ENCODE measurements at regions not wholly inside any gene's neighbourhood (a gene's known extent, or its start where the extent isn't known, plus 50 kb on each side); places are given as distances from the start of the nearest gene placed in this dataset.

GRCh38 chr2:129880309-129880708, 99.2 kb upstream of the RAB6C start:
- no peaks in the 10 kb centered on the region for H3K36me3 ChIP-seq
- TF ChIP-seq EZH2phosphoT487 (IDR thresholded peaks at IDR 0.05) = no peak
- no peak for TF ChIP-seq CTCF (IDR thresholded peaks at IDR 0.05)
- TF ChIP-seq EZH2 (IDR thresholded peaks at IDR 0.05) = no peak
- no peaks in the 10 kb centered on the region for H3K79me2 ChIP-seq (ENCODE audit: low read depth)
- H3K4me2 ChIP-seq = no peak overlapping the region
- no peaks in the 10 kb centered on the region for H3K4me1 ChIP-seq
- H3K27me3 ChIP-seq = no peaks in the 10 kb centered on the region
- H3K4me3 Mint-ChIP-seq = no peak overlapping the region
- no peak overlapping the region for H2AFZ ChIP-seq (replicated peaks)
- H3F3A ChIP-seq (ENCODE audit: low read depth) = peaks cover 8% of the 10 kb centered on the region
- no peaks in the 10 kb centered on the region for H3K36me3 Mint-ChIP-seq
- no peaks in the 10 kb centered on the region for H4K20me1 ChIP-seq (ENCODE audit: low read depth)
- H3K27me3 Mint-ChIP-seq (ENCODE audit: insufficient read depth, low read depth) = peaks cover 4% of the 10 kb centered on the region
- H3K27ac ChIP-seq = no peak overlapping the region
- H3K9me3 ChIP-seq (ENCODE audit: low read depth) = no peaks in the 10 kb centered on the region
- DNase-seq (ENCODE audit: low spot score) = no peak
- H3K9ac ChIP-seq = no peak overlapping the region
- H3K27ac Mint-ChIP-seq = no peak overlapping the region
- H3K4me3 ChIP-seq = no peak overlapping the region
- H3K9me3 Mint-ChIP-seq = no peaks in the 10 kb centered on the region
- H3K4me1 Mint-ChIP-seq = peaks cover 7% of the 10 kb centered on the region

- Mint-ChIP-seq H3K4me3 (no peak overlapping the region), H3K9me3 (no peaks in the 10 kb centered on the region), H3K4me1 (peaks cover 7% of the 10 kb centered on the region), H3K27me3 (ENCODE audit: insufficient read depth, low read depth) (peaks cover 4% of the 10 kb centered on the region), H3K27ac (no peak overlapping the region), H3K36me3 (no peaks in the 10 kb centered on the region)
- Histone ChIP-seq H3K36me3 (no peaks in the 10 kb centered on the region), H3K27me3 (no peaks in the 10 kb centered on the region), H3K27ac (no peak overlapping the region), H3K9ac (no peak overlapping the region), H3F3A (ENCODE audit: low read depth) (peaks cover 8% of the 10 kb centered on the region), H2AFZ (replicated peaks) (no peak overlapping the region), H4K20me1 (ENCODE audit: low read depth) (no peaks in the 10 kb centered on the region), H3K9me3 (ENCODE audit: low read depth) (no peaks in the 10 kb centered on the region), H3K4me2 (no peak overlapping the region), H3K4me3 (no peak overlapping the region), H3K79me2 (ENCODE audit: low read depth) (no peaks in the 10 kb centered on the region), H3K4me1 (no peaks in the 10 kb centered on the region)
- TF ChIP-seq CTCF (IDR thresholded peaks at IDR 0.05) = no peak
- no peak for TF ChIP-seq EZH2phosphoT487 (IDR thresholded peaks at IDR 0.05)
- TF ChIP-seq EZH2 (IDR thresholded peaks at IDR 0.05) = no peak
- DNase-seq (ENCODE audit: low spot score) = no peak
Observed at GRCh38 chr2:129880971-129881370, 98.5 kb upstream of the RAB6C start.

GRCh38 chr2:129881786-129882396, 97.6 kb upstream of the RAB6C start:
- Histone ChIP-seq H3K36me3 (no peaks in the 10 kb centered on the region), H3K4me1 (no peaks in the 10 kb centered on the region), H3K4me3 (no peak overlapping the region), H3K79me2 (ENCODE audit: low read depth) (no peaks in the 10 kb centered on the region), H2AFZ (replicated peaks) (no peak overlapping the region), H3K9me3 (ENCODE audit: low read depth) (no peaks in the 10 kb centered on the region), H3K4me2 (no peak overlapping the region), H4K20me1 (ENCODE audit: low read depth) (no peaks in the 10 kb centered on the region), H3F3A (ENCODE audit: low read depth) (peaks cover 8% of the 10 kb centered on the region), H3K27me3 (no peaks in the 10 kb centered on the region), H3K27ac (no peak overlapping the region), H3K9ac (no peak overlapping the region)
- no peak for DNase-seq (ENCODE audit: low spot score)
- Mint-ChIP-seq H3K9me3 (no peaks in the 10 kb centered on the region), H3K4me3 (no peak overlapping the region), H3K4me1 (peaks cover 3% of the 10 kb centered on the region), H3K27me3 (ENCODE audit: insufficient read depth, low read depth) (peaks cover 4% of the 10 kb centered on the region), H3K27ac (no peak overlapping the region), H3K36me3 (no peaks in the 10 kb centered on the region)
- TF ChIP-seq EZH2 (IDR thresholded peaks at IDR 0.05) (no peak), CTCF (IDR thresholded peaks at IDR 0.05) (no peak), EZH2phosphoT487 (IDR thresholded peaks at IDR 0.05) (no peak)

Measured in neural progenitor cell (in vitro differentiated cells).